ENCODE measurements at regions not wholly inside any gene's neighbourhood (a gene's known extent, or its start where the extent isn't known, plus 50 kb on each side); places are given as distances from the start of the nearest gene placed in this dataset.
"Not testable (repeated sequence)": the region's sequence is repeated elsewhere in the genome, so short reads cannot be mapped to it uniquely, and the experiment has no call there.

GRCh38 chr15:96181873-96182301, 148.6 kb upstream of the NR2F2 start:
- no peak for DNase-seq (ENCODE audit: low spot score)

GRCh38 chr15:96182736-96183513, 147.6 kb upstream of the NR2F2 start:
- DNase-seq (ENCODE audit: low spot score), result no peak

GRCh38 chr15:96183514-96183850, 147.0 kb upstream of the NR2F2 start:
- DNase-seq (ENCODE audit: low spot score), result no peak

- no peak for DNase-seq (ENCODE audit: low spot score)
Observed at GRCh38 chr15:96183867-96184266, 146.6 kb upstream of the NR2F2 start.

- DNase-seq (ENCODE audit: low spot score), result no peak
Observed at GRCh38 chr15:96184297-96184696, 146.2 kb upstream of the NR2F2 start.

GRCh38 chr15:96186105-96186504, 144.4 kb upstream of the NR2F2 start:
- no peak for DNase-seq (ENCODE audit: low spot score)

GRCh38 chr15:96187341-96188305, 142.9 kb upstream of the NR2F2 start:
- DNase-seq (ENCODE audit: low spot score), result no peak

- no peak for DNase-seq (ENCODE audit: low spot score)
Observed at GRCh38 chr15:96197721-96198120, 132.8 kb upstream of the NR2F2 start.

- DNase-seq (ENCODE audit: low spot score), result no peak
Observed at GRCh38 chr15:96199111-96199510, 131.4 kb upstream of the NR2F2 start.

GRCh38 chr15:96200357-96200967, 130.0 kb upstream of the NR2F2 start:
- no peak for DNase-seq (ENCODE audit: low spot score)

- DNase-seq (ENCODE audit: low spot score), result peak; percentile 6
Observed at GRCh38 chr15:96201696-96202095, 128.8 kb upstream of the NR2F2 start.

GRCh38 chr15:96205588-96205987, 124.9 kb upstream of the NR2F2 start:
- DNase-seq (ENCODE audit: low spot score), result not testable (repeated sequence)

- no peak for DNase-seq (ENCODE audit: low spot score)
Observed at GRCh38 chr15:96207377-96208006, 123.0 kb upstream of the NR2F2 start.

- DNase-seq (ENCODE audit: low spot score), result no peak
Observed at GRCh38 chr15:96209285-96209735, 121.2 kb upstream of the NR2F2 start.

- no peak for DNase-seq (ENCODE audit: low spot score)
Observed at GRCh38 chr15:96213045-96213444, 117.5 kb upstream of the NR2F2 start.

- DNase-seq (ENCODE audit: low spot score), result no peak
Observed at GRCh38 chr15:96213896-96214295, 116.6 kb upstream of the NR2F2 start.

GRCh38 chr15:96216481-96216880, 114.0 kb upstream of the NR2F2 start:
- DNase-seq (ENCODE audit: low spot score), result not testable (repeated sequence)

GRCh38 chr15:96217983-96218382, 112.5 kb upstream of the NR2F2 start:
- DNase-seq (ENCODE audit: low spot score), result no peak

- no peak for DNase-seq (ENCODE audit: low spot score)
Observed at GRCh38 chr15:96218623-96219455, 111.7 kb upstream of the NR2F2 start.

- no peak for DNase-seq (ENCODE audit: low spot score)
Observed at GRCh38 chr15:96219681-96220080, 110.8 kb upstream of the NR2F2 start.

GRCh38 chr15:96220657-96221056, 109.8 kb upstream of the NR2F2 start:
- no peak for DNase-seq (ENCODE audit: low spot score)

Data from ecto neural progenitor cell (in vitro differentiated cells).